Gastroesophageal sphincter (tissue), 3 donors: ENCODE measurements at regions not wholly inside any gene's neighbourhood (a gene's known extent, or its start where the extent isn't known, plus 50 kb on each side); places are given as distances from the start of the nearest gene placed in this dataset.

Experiments used
- CTCF ChIP-seq, 4 experiments: fragments of 200-600 bp in 2 of 4; fragments of 450-650 bp in 2 of 4; sonication (generic) in 1 of 4; IDR thresholded peaks; one replicate each; pipeline ENCODE4 v1.5.1; 2017 to 2019; ENCODE audit warnings: antibody characterized with exemption in 4 of 4, mild to moderate bottlenecking in 2 of 4, moderate library complexity in 2 of 4
- EP300 ChIP-seq: sonication (generic); formaldehyde crosslinking; IDR thresholded peaks from one replicate; pipeline ENCODE4 v1.6.1; 2017; ENCODE audit warnings: antibody characterized with exemption, mild to moderate bottlenecking
- POLR2A ChIP-seq, 2 donors: fragments of 450-650 bp; IDR thresholded peaks; one replicate each; pipeline ENCODE4 v1.6.1; 2017; ENCODE audit warnings: antibody characterized with exemption in 2 of 2, mild to moderate bottlenecking in 2 of 2, moderate library complexity in 1 of 2

DNA sequence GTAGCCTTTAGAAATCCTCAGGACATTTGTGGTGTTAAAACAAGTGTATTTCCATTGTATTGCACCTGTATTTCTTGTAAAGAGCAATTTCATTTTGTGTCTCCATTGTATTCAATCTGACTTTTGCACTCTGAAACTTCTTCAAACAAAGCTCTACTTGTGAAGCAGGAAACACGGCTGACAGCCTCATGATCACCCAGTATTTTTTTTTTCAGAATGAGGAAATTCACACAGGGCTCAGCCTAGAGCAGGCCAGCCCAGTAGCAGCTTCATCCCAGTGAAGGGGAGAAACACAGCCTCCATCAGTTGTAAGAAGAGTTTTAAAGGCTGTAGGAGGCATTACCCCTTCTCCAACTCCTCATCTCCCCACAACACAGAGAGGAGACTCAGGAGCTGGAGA, 175.9 kb upstream of the KLHL29 start:
- no peak for TF ChIP-seq CTCF (IDR thresholded peaks at IDR 0.05)
- no peak for TF ChIP-seq EP300
- TF ChIP-seq POLR2A (IDR thresholded peaks at IDR 0.05), result no peak
